ENCODE measurements at regions not wholly inside any gene's neighbourhood (a gene's known extent, or its start where the extent isn't known, plus 50 kb on each side); places are given as distances from the start of the nearest gene placed in this dataset.

DNA sequence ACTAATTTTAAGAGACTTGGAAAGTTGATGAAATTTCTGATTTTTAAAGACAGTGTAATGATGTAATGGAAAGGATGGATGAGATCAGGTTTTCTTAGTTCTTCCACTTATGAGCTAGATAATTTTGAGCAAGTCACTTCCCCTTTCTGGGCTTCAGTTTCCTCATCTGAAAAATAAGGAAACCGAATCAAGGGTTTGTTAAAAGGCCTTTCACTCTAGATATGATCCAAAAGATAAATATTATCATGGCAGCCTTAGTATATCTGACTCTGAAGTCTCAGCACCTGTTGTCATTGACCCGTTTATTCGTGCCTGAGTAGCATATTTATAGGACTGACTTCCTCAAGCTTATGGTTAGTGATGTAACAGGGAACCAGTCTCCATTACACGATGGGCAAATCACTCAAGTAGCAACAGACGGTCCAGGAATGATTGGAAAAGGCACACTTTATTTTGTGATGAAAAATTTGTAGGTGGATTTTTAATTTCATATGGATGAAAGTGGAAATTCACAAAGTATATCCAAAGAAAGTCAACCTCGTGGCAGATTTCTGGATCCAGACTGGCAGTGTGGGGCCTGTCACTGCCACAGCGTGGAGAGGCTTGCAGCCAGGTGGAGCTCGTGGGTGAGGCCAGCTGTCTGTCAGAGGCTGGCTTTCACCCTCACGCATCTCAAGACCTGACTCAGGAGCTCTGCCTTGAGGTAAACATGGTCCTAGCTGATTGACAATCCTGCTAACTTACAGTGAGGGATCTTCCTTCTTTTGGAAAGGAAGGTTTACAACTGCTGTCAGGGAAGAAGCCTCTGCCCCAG, 137.9 kb upstream of the CXCR4 start:
- no CpG with 5 or more reads among the region's 9 CpGs for WGBS (ENCODE audit: extremely low coverage, insufficient read length, low lambda C conversion rate)
- H4K20me1 ChIP-seq (ENCODE audit: control insufficient read depth, insufficient read depth, insufficient read length) = no peaks in the 10 kb centered on the region
- TF ChIP-seq, protein P1, sequence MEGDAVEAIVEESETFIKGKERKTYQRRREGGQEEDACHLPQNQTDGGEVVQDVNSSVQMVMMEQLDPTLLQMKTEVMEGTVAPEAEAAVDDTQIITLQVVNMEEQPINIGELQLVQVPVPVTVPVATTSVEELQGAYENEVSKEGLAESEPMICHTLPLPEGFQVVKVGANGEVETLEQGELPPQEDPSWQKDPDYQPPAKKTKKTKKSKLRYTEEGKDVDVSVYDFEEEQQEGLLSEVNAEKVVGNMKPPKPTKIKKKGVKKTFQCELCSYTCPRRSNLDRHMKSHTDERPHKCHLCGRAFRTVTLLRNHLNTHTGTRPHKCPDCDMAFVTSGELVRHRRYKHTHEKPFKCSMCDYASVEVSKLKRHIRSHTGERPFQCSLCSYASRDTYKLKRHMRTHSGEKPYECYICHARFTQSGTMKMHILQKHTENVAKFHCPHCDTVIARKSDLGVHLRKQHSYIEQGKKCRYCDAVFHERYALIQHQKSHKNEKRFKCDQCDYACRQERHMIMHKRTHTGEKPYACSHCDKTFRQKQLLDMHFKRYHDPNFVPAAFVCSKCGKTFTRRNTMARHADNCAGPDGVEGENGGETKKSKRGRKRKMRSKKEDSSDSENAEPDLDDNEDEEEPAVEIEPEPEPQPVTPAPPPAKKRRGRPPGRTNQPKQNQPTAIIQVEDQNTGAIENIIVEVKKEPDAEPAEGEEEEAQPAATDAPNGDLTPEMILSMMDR (conservative IDR thresholded peaks at IDR 0.05) = peak; percentile 21; the same call in 1 of the 3 replicates
- DNase-seq = no peak
- no peak overlapping the region for H4K5ac ChIP-seq (ENCODE audit: insufficient read length, low read depth, low read length)
- H3K4me3 Mint-ChIP-seq = no peak overlapping the region
- H2BK12ac ChIP-seq (ENCODE audit: insufficient read length, low read depth, low read length) = no peak overlapping the region
- H3K4ac ChIP-seq (ENCODE audit: low read depth, low read length) = no peak overlapping the region
- no peak overlapping the region for H3K9ac ChIP-seq (ENCODE audit: extremely low read depth, insufficient read length, low read length)
- no peak overlapping the region for H3K4me2 ChIP-seq (ENCODE audit: insufficient read depth, insufficient read length, low read length)
- H3K9me3 ChIP-seq (ENCODE audit: control insufficient read depth, low read depth, low read length) = no peaks in the 10 kb centered on the region
- H2AFZ ChIP-seq (ENCODE audit: low read length) = no peak overlapping the region
- no peak overlapping the region for H3T11ph ChIP-seq (ENCODE audit: low read length)
- no peak overlapping the region for H4K8ac ChIP-seq (replicated peaks; ENCODE audit: insufficient read length, low read depth, low read length)
- H3K27ac Mint-ChIP-seq = no peak overlapping the region
- H2AK5ac ChIP-seq (ENCODE audit: insufficient read length, low read length) = no peak overlapping the region
- H2BK15ac ChIP-seq (ENCODE audit: low read depth, low read length) = no peak overlapping the region
- H3K23ac ChIP-seq (ENCODE audit: insufficient read length, low read depth, low read length) = no peak overlapping the region
- no peaks in the 10 kb centered on the region for H3K79me1 ChIP-seq (ENCODE audit: insufficient read depth, low read depth, low read length, poor library complexity, severe bottlenecking)
- no peak overlapping the region for H2BK5ac ChIP-seq (ENCODE audit: insufficient read length, low read length)
- no peaks in the 10 kb centered on the region for H3K4me1 ChIP-seq (ENCODE audit: insufficient read depth, low read length)
- H3K56ac ChIP-seq (ENCODE audit: insufficient read length, low read depth, low read length) = no peak overlapping the region
- H3K4me1 Mint-ChIP-seq = no peaks in the 10 kb centered on the region
- H4K91ac ChIP-seq (ENCODE audit: insufficient read length, low read depth, low read length) = no peak overlapping the region
- H3K18ac ChIP-seq (ENCODE audit: insufficient read length, low read depth, low read length) = no peak overlapping the region
- H2BK120ac ChIP-seq (ENCODE audit: low read depth, low read length, poor library complexity, severe bottlenecking) = no peak overlapping the region
- H3K79me2 ChIP-seq (ENCODE audit: insufficient read depth, low read length) = no peaks in the 10 kb centered on the region
- no peaks in the 10 kb centered on the region for H3K27me3 ChIP-seq (ENCODE audit: insufficient read depth, low read length)
- H3K23me2 ChIP-seq (ENCODE audit: insufficient read length, low read depth, low read length, poor library complexity, severe bottlenecking) = no peaks in the 10 kb centered on the region
- H3K27me3 Mint-ChIP-seq (ENCODE audit: low read depth) = no peaks in the 10 kb centered on the region; the same call in 1 of the 2 replicates
- no peak overlapping the region; the same call in 1 of the 2 replicates for H3K14ac ChIP-seq (ENCODE audit: insufficient read depth, low read length)
- H3K36me3 Mint-ChIP-seq (ENCODE audit: insufficient read depth in 1 of 3, low read depth in 3 of 3) = no peaks in the 10 kb centered on the region
- no peak overlapping the region for H3K27ac ChIP-seq (ENCODE audit: insufficient read length, low read depth, low read length)
- H2BK20ac ChIP-seq (ENCODE audit: low read depth, low read length, poor library complexity, severe bottlenecking) = no peak overlapping the region
- no peaks in the 10 kb centered on the region; a peak in 1 of 5 replicates for H3K9me3 Mint-ChIP-seq
